PC-3 (cell line): ENCODE measurements at regions not wholly inside any gene's neighbourhood (a gene's known extent, or its start where the extent isn't known, plus 50 kb on each side); places are given as distances from the start of the nearest gene placed in this dataset.

Experiments
- EZH2 ChIP-seq: fragments of 300-600 bp; sonication (generic); IDR thresholded peaks from one replicate; pipeline ENCODE4 v1.6.1; 2017; ENCODE audit warnings: antibody characterized with exemption, mild to moderate bottlenecking, low read length; ENCODE audit not compliant: unreplicated experiment
- EZH2phosphoT487 ChIP-seq: fragments of 300-600 bp; sonication (generic); IDR thresholded peaks from 2 replicates; pipeline ENCODE4 v1.6.1; 2018; ENCODE audit warnings: mild to moderate bottlenecking, antibody characterized with exemption, low read length, borderline replicate concordance
- TF ChIP-seq, protein P1 (sequence below): fragments of 300-600 bp; sonication (generic); conservative IDR thresholded peaks from 2 replicates; pipeline ENCODE4 v1.5.1; 2017; ENCODE audit warnings: antibody characterized with exemption, low read depth, mild to moderate bottlenecking, low read length

DNA sequence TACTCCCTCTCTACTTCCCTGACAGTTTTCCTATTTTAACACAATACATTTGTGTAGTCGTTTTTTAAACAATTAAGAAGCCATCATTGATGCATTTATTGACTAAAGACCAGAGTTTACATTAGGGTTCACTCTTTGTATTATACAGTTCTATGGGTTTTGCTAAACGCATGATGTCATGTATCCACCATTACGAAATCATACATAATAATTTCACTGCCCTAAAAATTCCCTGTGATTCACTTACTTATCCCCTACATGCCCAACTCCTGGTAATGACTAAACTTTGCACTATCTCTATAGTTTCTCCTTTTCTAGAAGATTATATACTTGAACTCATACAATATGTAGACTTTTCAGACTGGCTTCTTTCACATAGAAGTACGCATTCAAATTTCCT, 1016.5 kb upstream of the FOXG1 start:
- TF ChIP-seq, protein P1, sequence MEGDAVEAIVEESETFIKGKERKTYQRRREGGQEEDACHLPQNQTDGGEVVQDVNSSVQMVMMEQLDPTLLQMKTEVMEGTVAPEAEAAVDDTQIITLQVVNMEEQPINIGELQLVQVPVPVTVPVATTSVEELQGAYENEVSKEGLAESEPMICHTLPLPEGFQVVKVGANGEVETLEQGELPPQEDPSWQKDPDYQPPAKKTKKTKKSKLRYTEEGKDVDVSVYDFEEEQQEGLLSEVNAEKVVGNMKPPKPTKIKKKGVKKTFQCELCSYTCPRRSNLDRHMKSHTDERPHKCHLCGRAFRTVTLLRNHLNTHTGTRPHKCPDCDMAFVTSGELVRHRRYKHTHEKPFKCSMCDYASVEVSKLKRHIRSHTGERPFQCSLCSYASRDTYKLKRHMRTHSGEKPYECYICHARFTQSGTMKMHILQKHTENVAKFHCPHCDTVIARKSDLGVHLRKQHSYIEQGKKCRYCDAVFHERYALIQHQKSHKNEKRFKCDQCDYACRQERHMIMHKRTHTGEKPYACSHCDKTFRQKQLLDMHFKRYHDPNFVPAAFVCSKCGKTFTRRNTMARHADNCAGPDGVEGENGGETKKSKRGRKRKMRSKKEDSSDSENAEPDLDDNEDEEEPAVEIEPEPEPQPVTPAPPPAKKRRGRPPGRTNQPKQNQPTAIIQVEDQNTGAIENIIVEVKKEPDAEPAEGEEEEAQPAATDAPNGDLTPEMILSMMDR, result no peak
- TF ChIP-seq EZH2 (no peak), EZH2phosphoT487 (no peak)
